Liver (tissue), 8 donors: ENCODE measurements at regions not wholly inside any gene's neighbourhood (a gene's known extent, or its start where the extent isn't known, plus 50 kb on each side); places are given as distances from the start of the nearest gene placed in this dataset.

Experiments
- DNase-seq: peaks from one replicate; pipeline ENCODE4 v3.0.0-alpha.2; 2017; ENCODE audit warnings: low spot score
- H3K27ac ChIP-seq, 2 donors: one replicate each; pipeline ENCODE4 v1.7.0; 2013; ENCODE audit warnings: inconsistent platforms in 2 of 2, low read length in 2 of 2, control low read depth in 1 of 2, low read depth in 1 of 2, mild to moderate bottlenecking in 1 of 2
- H3K27me3 ChIP-seq, 4 donors: one replicate each; pipeline versions ENCODE4 v1.6.1 to v1.7.0; 2013; ENCODE audit warnings: low read length in 3 of 4, inconsistent platforms in 1 of 4, mild to moderate bottlenecking in 1 of 4, moderate library complexity in 1 of 4; ENCODE audit not compliant: control insufficient read depth in 4 of 4, insufficient read depth in 4 of 4
- H3K36me3 ChIP-seq, 4 donors: one replicate each; pipeline versions ENCODE4 v1.6.1 to v1.7.0; 2013; ENCODE audit warnings: low read length in 3 of 4, mild to moderate bottlenecking in 3 of 4, low read depth in 1 of 4, moderate library complexity in 1 of 4; ENCODE audit not compliant: control insufficient read depth in 4 of 4, insufficient read depth in 3 of 4
- H3K4me1 ChIP-seq, 4 donors: one replicate each; pipeline versions ENCODE4 v1.6.1 to v1.7.0; 2013; ENCODE audit warnings: low read length in 3 of 4, mild to moderate bottlenecking in 3 of 4, moderate library complexity in 1 of 4; ENCODE audit not compliant: control insufficient read depth in 4 of 4, insufficient read depth in 4 of 4
- H3K4me3 ChIP-seq, 3 donors: one replicate each; pipeline versions ENCODE4 v1.6.1 to v1.7.0; 2013; ENCODE audit warnings: low read length in 3 of 3, control low read depth in 1 of 3, low read depth in 1 of 3, mild to moderate bottlenecking in 1 of 3
- H3K9ac ChIP-seq, 2 donors: one replicate each; pipeline ENCODE4 v1.7.0; 2013; ENCODE audit warnings: low read length in 2 of 2, mild to moderate bottlenecking in 2 of 2, moderate library complexity in 2 of 2, control low read depth in 1 of 2, low read depth in 1 of 2
- H3K9me3 ChIP-seq, 4 donors: one replicate each; pipeline versions ENCODE4 v1.6.1 to v1.7.0; 2013; ENCODE audit warnings: low read length in 3 of 4; ENCODE audit not compliant: control insufficient read depth in 4 of 4
- ATF3 ChIP-seq: IDR thresholded peaks from 2 replicates; pipeline ENCODE4 v1.6.1; 2016; ENCODE audit warnings: antibody characterized with exemption
- CTCF ChIP-seq: fragments of 150-350 bp; IDR thresholded peaks from 2 replicates; pipeline ENCODE4 v1.5.1; 2017; ENCODE audit warnings: improper control_type of control experiment, low read depth, low read length; ENCODE audit not compliant: missing input control
- EGR1 ChIP-seq, 2 donors: IDR thresholded peaks; 2 replicates each; pipeline ENCODE4 v1.6.1; 2016 to 2018; ENCODE audit warnings: antibody characterized with exemption in 2 of 2, low read depth in 2 of 2
- FOXA1 ChIP-seq: IDR thresholded peaks from 2 replicates; pipeline ENCODE4 v1.6.1; 2016; ENCODE audit warnings: antibody characterized with exemption
- FOXA2 ChIP-seq: IDR thresholded peaks from 2 replicates; pipeline ENCODE4 v1.6.1; 2016; ENCODE audit warnings: antibody characterized with exemption
- GABPA ChIP-seq, 2 donors: IDR thresholded peaks in 1 of 2; conservative IDR thresholded peaks in 1 of 2; 2 replicates each; pipeline ENCODE4 v1.6.1; 2016; ENCODE audit warnings: antibody characterized with exemption in 2 of 2, mild to moderate bottlenecking in 1 of 2, moderate library complexity in 1 of 2
- HNF4A ChIP-seq, 2 donors: conservative IDR thresholded peaks; 2 replicates each; pipeline ENCODE4 v1.6.1; 2016; ENCODE audit warnings: antibody characterized with exemption in 2 of 2, mild to moderate bottlenecking in 2 of 2
- HNF4G ChIP-seq: IDR thresholded peaks from 2 replicates; pipeline ENCODE4 v1.6.1; 2016; ENCODE audit warnings: antibody characterized with exemption
- JUND ChIP-seq, 2 donors: IDR thresholded peaks; 2 replicates each; pipeline ENCODE4 v1.6.1; 2016; ENCODE audit warnings: antibody characterized with exemption in 2 of 2
- NR2F2 ChIP-seq: IDR thresholded peaks from 2 replicates; pipeline ENCODE4 v1.6.1; 2016; ENCODE audit warnings: antibody characterized with exemption
- RAD21 ChIP-seq, 2 donors: IDR thresholded peaks; 2 replicates each; pipeline ENCODE4 v1.6.1; 2016; ENCODE audit warnings: antibody characterized with exemption in 2 of 2, mild to moderate bottlenecking in 2 of 2
- RXRA ChIP-seq, 2 donors: IDR thresholded peaks; 2 replicates each; pipeline ENCODE4 v1.6.1; 2017 to 2018; ENCODE audit warnings: antibody characterized with exemption in 2 of 2, mild to moderate bottlenecking in 1 of 2
- TAF1 ChIP-seq: conservative IDR thresholded peaks from 2 replicates; pipeline ENCODE4 v1.6.1; 2016; ENCODE audit warnings: antibody characterized with exemption, mild to moderate bottlenecking
- YY1 ChIP-seq: IDR thresholded peaks from 2 replicates; pipeline ENCODE4 v1.6.1; 2016; ENCODE audit warnings: antibody characterized with exemption, mild to moderate bottlenecking
- ZBTB33 ChIP-seq: IDR thresholded peaks from 2 replicates; pipeline ENCODE4 v1.6.1; 2016; ENCODE audit warnings: antibody characterized with exemption
- WGBS: extraction: QIAGEN DNeasy Blood & Tissue Kit; methylation state at CpG from one replicate; pipeline ENCODE4 v1.1.7; 2013; 5-methylcytosine and 5-hydroxymethylcytosine counted together
- TF ChIP-seq, protein P1 (sequence below): IDR thresholded peaks from 2 replicates; pipeline ENCODE4 v1.6.1; 2016; ENCODE audit warnings: antibody characterized with exemption
- donor health status: healthy.
- donor health status: healthy.
- donor health status: healthy.
- donor health status: healthy.
- donor health status: healthy.

- H3K27me3 ChIP-seq, result no peaks in the 10 kb centered on the region
- no peaks in the 10 kb centered on the region for H3K4me1 ChIP-seq
- no peak overlapping the region for H3K9ac ChIP-seq
- no peaks in the 10 kb centered on the region for H3K9me3 ChIP-seq
- no peak for DNase-seq
- H3K4me3 ChIP-seq, result no peak overlapping the region
- no peaks in the 10 kb centered on the region for H3K36me3 ChIP-seq
- TF ChIP-seq, protein P1, sequence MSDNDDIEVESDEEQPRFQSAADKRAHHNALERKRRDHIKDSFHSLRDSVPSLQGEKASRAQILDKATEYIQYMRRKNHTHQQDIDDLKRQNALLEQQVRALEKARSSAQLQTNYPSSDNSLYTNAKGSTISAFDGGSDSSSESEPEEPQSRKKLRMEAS, result no peak
- no peak for TF ChIP-seq YY1
- no peak for TF ChIP-seq TAF1
- TF ChIP-seq RXRA (IDR thresholded peaks at IDR 0.05), result no peak
- no peak for TF ChIP-seq RAD21 (IDR thresholded peaks at IDR 0.05)
- TF ChIP-seq ATF3, result no peak
- no peak for TF ChIP-seq JUND (IDR thresholded peaks at IDR 0.05)
- TF ChIP-seq NR2F2, result no peak
- TF ChIP-seq HNF4A (conservative IDR thresholded peaks at IDR 0.05), result no peak
- TF ChIP-seq ZBTB33, result no peak
- no peak for TF ChIP-seq FOXA2
- no peak for TF ChIP-seq HNF4G
- TF ChIP-seq FOXA1, result no peak
- TF ChIP-seq EGR1 (IDR thresholded peaks at IDR 0.05; ENCODE audit: low read depth in 2 of 2), result no peak
- no peak overlapping the region for H3K27ac ChIP-seq
- WGBS, result 99% methylated on average over 1 of the region's 1 CpG
These were observed 243.8 kb upstream of the CDIN1 start for GRCh38 chr15:36335659-36336058.

- no peak for DNase-seq
- Histone ChIP-seq H3K9me3 (no peaks in the 10 kb centered on the region), H3K4me1 (no peaks in the 10 kb centered on the region), H3K36me3 (no peaks in the 10 kb centered on the region), H3K4me3 (no peak overlapping the region), H3K9ac (no peak overlapping the region), H3K27me3 (peaks cover 0 to 3% (median 0%) of the 10 kb centered on the region in 4 donors), H3K27ac (no peak overlapping the region)
- TF ChIP-seq FOXA1, result no peak
- no peak for TF ChIP-seq HNF4A (conservative IDR thresholded peaks at IDR 0.05)
- no peak for TF ChIP-seq CTCF
- no peak for TF ChIP-seq YY1
- TF ChIP-seq FOXA2, result no peak
- TF ChIP-seq GABPA (IDR thresholded peaks at IDR 0.05 in 1 of 2, conservative IDR thresholded peaks at IDR 0.05 in 1 of 2), result no peak
- TF ChIP-seq HNF4G, result no peak
- WGBS, result 83% methylated on average over 2 of the region's 2 CpGs
These were observed 234.5 kb upstream of the CDIN1 start for GRCh38 chr15:36344887-36345286.
